CD4-positive, alpha-beta T cell (primary cell): ENCODE measurements at regions not wholly inside any gene's neighbourhood (a gene's known extent, or its start where the extent isn't known, plus 50 kb on each side); places are given as distances from the start of the nearest gene placed in this dataset.
"Not testable (repeated sequence)": the region's sequence is repeated elsewhere in the genome, so short reads cannot be mapped to it uniquely, and the experiment has no call there.

Experiments used
- ATAC-seq: fragments of 200-7000 bp; cut with Tn5 transposase; one replicate; pipeline ENCODE4 v1.10.0; 2022; ENCODE audit warnings: mild to moderate bottlenecking; ENCODE audit not compliant: poor library complexity
- CTCF ChIA-PET: fragments of 350-600 bp; sonication (Branson Sonifier 250); formaldehyde crosslinking; loops from one replicate; lab custom pipeline; 2021; ENCODE audit warnings: antibody characterized with exemption, inconsistent platforms; lab: Charles Lee
- POLR2A ChIA-PET: fragments of 350-600 bp; sonication (Branson Sonifier 250); formaldehyde crosslinking; loops from one replicate; lab custom pipeline; 2021; ENCODE audit warnings: antibody characterized with exemption, inconsistent platforms; lab: Charles Lee
- DNase-seq, 14 experiments: peaks; one replicate each; pipeline ENCODE4 v3.0.0-alpha.2; 2013 to 2020; ENCODE audit warnings: mixed read lengths in 2 of 14
- H3K27ac ChIP-seq, 2 donors: one replicate each; pipeline versions ENCODE4 v1.5.1 to v1.7.0; 2013; ENCODE audit warnings: low read length in 2 of 2, low read depth in 1 of 2, mild to moderate bottlenecking in 1 of 2
- H3K27me3 ChIP-seq, 2 experiments: 1 replicate in 1 of 2; 2 replicates in 1 of 2; pipeline versions ENCODE4 v1.6.1 to v1.7.0; 2013; ENCODE audit warnings: low read length in 2 of 2, control low read depth in 1 of 2, mild to moderate bottlenecking in 1 of 2, moderate library complexity in 1 of 2; ENCODE audit not compliant: insufficient read depth in 2 of 2, control insufficient read depth in 1 of 2
- H3K36me3 ChIP-seq: one replicate; pipeline ENCODE4 v1.6.1; 2013; ENCODE audit warnings: low read length, control low read depth; ENCODE audit not compliant: insufficient read depth
- H3K4me1 ChIP-seq: one replicate; pipeline ENCODE4 v1.6.1; 2013; ENCODE audit warnings: low read length, control low read depth; ENCODE audit not compliant: insufficient read depth
- H3K4me3 ChIP-seq: one replicate; pipeline ENCODE4 v1.5.1; 2013; ENCODE audit warnings: mild to moderate bottlenecking, low read length, moderate library complexity
- H3K9me3 ChIP-seq, 2 experiments: 1 replicate in 1 of 2; 2 replicates in 1 of 2; pipeline versions ENCODE4 v1.6.1 to v1.7.0; 2013; ENCODE audit warnings: low read length in 2 of 2, mild to moderate bottlenecking in 2 of 2, control low read depth in 1 of 2, moderate library complexity in 1 of 2; ENCODE audit not compliant: control insufficient read depth in 1 of 2, insufficient read depth in 1 of 2
- H3K27ac Mint-ChIP-seq: one replicate; pipeline ENCODE4 v1.8.0; 2020; ENCODE audit warnings: mixed read lengths
- H3K27me3 Mint-ChIP-seq: one replicate; pipeline ENCODE4 v1.8.0; 2021; ENCODE audit warnings: mixed read lengths
- H3K36me3 Mint-ChIP-seq: one replicate; pipeline ENCODE4 v1.8.0; 2021; ENCODE audit warnings: low read depth, mixed read lengths
- H3K4me1 Mint-ChIP-seq: one replicate; pipeline ENCODE4 v1.8.0; 2021; ENCODE audit warnings: low read depth, mixed read lengths
- H3K4me3 Mint-ChIP-seq: one replicate; pipeline ENCODE4 v1.8.0; 2020; ENCODE audit warnings: mild to moderate bottlenecking, mixed read lengths
- H3K9me3 Mint-ChIP-seq: one replicate; pipeline ENCODE4 v1.8.0; 2020; ENCODE audit warnings: mixed read lengths
- CTCF ChIP-seq: fragments of 200-600 bp; IDR thresholded peaks from one replicate; pipeline ENCODE4 v1.8.0; 2022; ENCODE audit warnings: antibody characterized with exemption, mild to moderate bottlenecking
- intact Hi-C, 2 experiments: fragments of 100-400 bp; cut with DNase I in 1 of 2; cut with micrococcal nuclease in 1 of 2; formaldehyde crosslinking; loops; one replicate each; pipeline versions ENCODE4 v1.15.1 to v1.9.0; 2023 to 2025; cut with DNase I, micrococcal nuclease

DNA sequence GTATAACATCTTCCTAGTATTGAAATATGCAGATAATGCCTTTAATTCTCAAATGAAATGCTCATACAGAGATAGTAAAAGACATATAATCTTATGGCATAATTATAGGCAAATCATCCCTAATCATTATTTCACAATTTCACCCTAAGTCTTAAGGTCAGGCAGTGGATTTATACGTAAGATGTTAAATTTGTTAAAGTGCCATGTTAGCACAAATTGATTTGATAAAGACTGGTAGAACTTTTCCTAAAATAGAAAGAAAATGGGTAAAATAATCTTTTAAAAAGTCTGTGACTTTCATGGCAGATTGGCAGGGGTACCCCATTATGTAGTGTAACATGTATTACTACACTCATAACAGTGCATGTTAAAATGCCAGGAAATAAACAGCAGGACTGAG lies 1092.7 kb upstream of the GOT2 start:
- H3K9me3 ChIP-seq: peaks cover 0 to 4% of the 10 kb centered on the region in 2 experiments
- DNase-seq (no peak), ATAC-seq (no peak)
- no peaks in the 10 kb centered on the region for H3K36me3 ChIP-seq
- no peak overlapping the region for H3K4me3 ChIP-seq
- no peak overlapping the region for H3K4me3 Mint-ChIP-seq
- peaks cover 12% of the 10 kb centered on the region for H3K9me3 Mint-ChIP-seq
- no peaks in the 10 kb centered on the region for H3K27me3 ChIP-seq
- POLR2A ChIA-PET: no interaction called here
- no peaks in the 10 kb centered on the region for H3K4me1 ChIP-seq
- intact Hi-C loops: no loop called here
- CTCF ChIA-PET: no interaction called here
- H3K4me1 Mint-ChIP-seq: no peaks in the 10 kb centered on the region
- no peak for TF ChIP-seq CTCF
- no peaks in the 10 kb centered on the region for H3K27me3 Mint-ChIP-seq
- H3K27ac Mint-ChIP-seq: no peak overlapping the region
- H3K36me3 Mint-ChIP-seq: no peaks in the 10 kb centered on the region
- H3K27ac ChIP-seq: no peak overlapping the region

GRCh38 chr16:59809488-59809887 lies 1075.4 kb upstream of the GOT2 start:
- H3K36me3 Mint-ChIP-seq, H3K36me3 ChIP-seq, H3K27ac Mint-ChIP-seq, ATAC-seq, H3K4me1 Mint-ChIP-seq, H3K4me3 Mint-ChIP-seq, H3K27me3 ChIP-seq, H3K9me3 ChIP-seq, H3K27me3 Mint-ChIP-seq, H3K4me1 ChIP-seq, CTCF ChIA-PET, H3K27ac ChIP-seq, H3K4me3 ChIP-seq, POLR2A ChIA-PET, DNase-seq: not testable (repeated sequence)
- H3K9me3 Mint-ChIP-seq: peaks cover 14% of the 10 kb centered on the region
- intact Hi-C loops: loop anchor here in 1 of 2 experiments (10.0 kb wide), 1 partner anchor 75 kb away; no protein-coding TSS in a partner anchor

DNA sequence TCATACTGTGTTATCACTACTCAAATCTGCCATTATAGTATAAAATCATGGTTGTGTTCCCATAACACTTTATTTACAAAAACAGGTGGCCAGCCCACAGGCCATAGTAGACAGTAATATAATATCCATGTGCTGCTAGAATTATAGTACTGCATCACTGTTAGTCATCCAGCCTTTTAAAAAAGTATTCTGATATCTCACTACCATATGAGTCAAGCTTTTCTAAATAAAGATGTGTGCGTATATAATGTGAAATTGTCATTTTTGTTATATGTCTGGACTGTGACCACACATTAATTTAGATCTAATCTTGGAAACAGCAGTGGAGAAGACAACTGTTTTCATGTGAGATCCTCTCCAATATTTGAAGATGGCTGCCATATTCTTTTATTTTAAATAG lies 1049.1 kb upstream of the GOT2 start:
- POLR2A ChIA-PET: no interaction called here
- Histone ChIP-seq H3K9me3 (peaks cover 4 to 7% of the 10 kb centered on the region in 2 experiments), H3K27me3 (no peaks in the 10 kb centered on the region), H3K27ac (no peak overlapping the region), H3K4me1 (no peaks in the 10 kb centered on the region), H3K4me3 (no peak overlapping the region), H3K36me3 (no peaks in the 10 kb centered on the region)
- DNase-seq (no peak), ATAC-seq (no peak)
- peaks cover 7% of the 10 kb centered on the region for H3K9me3 Mint-ChIP-seq
- no peaks in the 10 kb centered on the region for H3K36me3 Mint-ChIP-seq
- TF ChIP-seq CTCF: no peak
- intact Hi-C loops: no loop called here
- H3K27me3 Mint-ChIP-seq: no peaks in the 10 kb centered on the region
- no peak overlapping the region for H3K4me3 Mint-ChIP-seq
- no peaks in the 10 kb centered on the region for H3K4me1 Mint-ChIP-seq
- no peak overlapping the region for H3K27ac Mint-ChIP-seq
- CTCF ChIA-PET: no interaction called here

DNA sequence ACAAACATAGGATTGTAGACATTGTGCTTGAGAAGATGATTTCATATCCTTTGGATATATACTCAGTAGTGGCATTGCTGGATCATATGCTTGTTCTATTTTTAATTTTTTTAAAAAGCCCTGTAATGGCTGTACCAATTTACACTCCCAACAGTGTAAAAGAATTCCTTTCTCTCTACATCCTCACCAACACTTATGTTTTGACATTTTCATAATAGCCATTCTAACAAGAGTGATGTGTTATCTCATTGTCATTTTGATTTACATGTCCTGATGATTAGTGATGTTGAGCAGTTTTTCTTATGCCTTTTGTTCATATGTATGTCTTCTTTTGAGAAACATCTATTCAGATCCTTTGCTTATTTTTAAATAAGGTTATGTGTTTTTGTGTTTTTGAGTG lies 1039.2 kb upstream of the GOT2 start:
- DNase-seq (no peak), ATAC-seq (no peak)
- Mint-ChIP-seq H3K9me3 (peaks cover 6% of the 10 kb centered on the region), H3K4me1 (no peaks in the 10 kb centered on the region), H3K4me3 (no peak overlapping the region), H3K27me3 (no peaks in the 10 kb centered on the region), H3K36me3 (no peaks in the 10 kb centered on the region), H3K27ac (no peak overlapping the region)
- peaks cover 0 to 5% of the 10 kb centered on the region in 2 experiments for H3K9me3 ChIP-seq
- TF ChIP-seq CTCF: no peak
- no peaks in the 10 kb centered on the region for H3K4me1 ChIP-seq
- intact Hi-C loops: no loop called here
- POLR2A ChIA-PET: no interaction called here
- no peak overlapping the region for H3K4me3 ChIP-seq
- H3K36me3 ChIP-seq: no peaks in the 10 kb centered on the region
- CTCF ChIA-PET: no interaction called here
- H3K27ac ChIP-seq: no peak overlapping the region
- H3K27me3 ChIP-seq: no peaks in the 10 kb centered on the region
